ENCODE measurements at regions not wholly inside any gene's neighbourhood (a gene's known extent, or its start where the extent isn't known, plus 50 kb on each side); places are given as distances from the start of the nearest gene placed in this dataset.

DNA sequence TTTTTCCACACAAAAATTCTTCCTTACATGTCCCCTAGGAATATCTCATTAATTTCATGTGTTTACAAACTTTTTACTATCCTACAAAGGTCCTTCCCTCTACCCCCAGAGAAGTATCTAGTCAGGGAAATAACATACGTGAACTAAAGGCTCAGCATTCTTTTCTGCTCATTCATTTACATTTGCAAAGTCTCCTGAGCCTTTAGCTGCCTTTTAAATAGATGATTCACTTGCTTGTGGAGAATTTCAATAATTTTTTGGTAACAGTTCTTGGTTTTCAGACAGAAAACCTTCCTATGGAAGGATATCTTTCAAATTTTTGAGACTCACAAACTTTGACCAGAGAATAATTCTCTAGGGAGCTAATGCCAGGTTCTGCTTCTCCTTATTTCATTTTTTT, 81.5 kb upstream of the RMDN2 start:
- no peak for DNase-seq

GRCh38 chr2:37846207-37846606, 78.9 kb upstream of the RMDN2 start:
- no peak for DNase-seq

DNA sequence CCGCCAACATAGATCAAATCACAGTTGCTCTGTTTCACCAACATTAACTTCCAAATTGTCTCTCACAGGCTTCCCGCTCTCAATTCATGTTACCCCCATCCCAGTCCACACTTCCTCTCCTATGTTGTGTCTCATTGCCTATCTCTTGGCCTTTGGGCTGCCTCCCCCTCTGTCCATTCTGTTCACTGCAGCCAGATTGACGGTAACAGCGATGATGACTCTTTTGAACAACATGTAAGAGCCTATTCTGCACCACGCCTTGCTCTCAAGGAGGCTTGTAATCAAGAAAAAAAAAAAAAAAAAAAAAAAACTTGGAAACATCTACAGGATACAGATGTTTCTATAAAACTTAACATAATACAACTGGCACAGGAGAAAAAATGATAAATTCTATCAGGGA, 77.3 kb upstream of the RMDN2 start:
- DNase-seq = no peak

GRCh38 chr2:37848451-37848850, 76.6 kb upstream of the RMDN2 start:
- DNase-seq = no peak

DNA sequence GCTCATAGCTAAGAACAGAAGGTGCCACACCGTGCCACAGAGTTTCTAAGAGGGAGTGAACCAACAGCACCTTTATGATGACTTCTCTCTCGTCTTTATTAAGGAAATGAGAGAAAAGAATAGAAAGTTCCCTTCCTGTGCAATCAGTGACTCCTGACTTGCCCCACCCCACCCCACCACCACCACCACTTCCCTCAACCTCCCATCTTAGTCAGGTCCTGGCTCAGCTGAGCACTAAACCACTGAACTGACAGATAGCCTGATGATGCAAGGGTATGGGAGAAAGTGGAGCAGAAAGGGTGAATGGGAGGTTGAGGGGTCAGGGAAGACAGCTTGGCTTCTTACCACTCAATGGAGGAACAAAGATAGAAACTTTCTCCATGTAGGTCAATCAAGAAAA, 75.2 kb upstream of the RMDN2 start:
- DNase-seq = no peak

- no peak for DNase-seq
Observed at GRCh38 chr2:37851428-37851827, 73.7 kb upstream of the RMDN2 start.

DNA sequence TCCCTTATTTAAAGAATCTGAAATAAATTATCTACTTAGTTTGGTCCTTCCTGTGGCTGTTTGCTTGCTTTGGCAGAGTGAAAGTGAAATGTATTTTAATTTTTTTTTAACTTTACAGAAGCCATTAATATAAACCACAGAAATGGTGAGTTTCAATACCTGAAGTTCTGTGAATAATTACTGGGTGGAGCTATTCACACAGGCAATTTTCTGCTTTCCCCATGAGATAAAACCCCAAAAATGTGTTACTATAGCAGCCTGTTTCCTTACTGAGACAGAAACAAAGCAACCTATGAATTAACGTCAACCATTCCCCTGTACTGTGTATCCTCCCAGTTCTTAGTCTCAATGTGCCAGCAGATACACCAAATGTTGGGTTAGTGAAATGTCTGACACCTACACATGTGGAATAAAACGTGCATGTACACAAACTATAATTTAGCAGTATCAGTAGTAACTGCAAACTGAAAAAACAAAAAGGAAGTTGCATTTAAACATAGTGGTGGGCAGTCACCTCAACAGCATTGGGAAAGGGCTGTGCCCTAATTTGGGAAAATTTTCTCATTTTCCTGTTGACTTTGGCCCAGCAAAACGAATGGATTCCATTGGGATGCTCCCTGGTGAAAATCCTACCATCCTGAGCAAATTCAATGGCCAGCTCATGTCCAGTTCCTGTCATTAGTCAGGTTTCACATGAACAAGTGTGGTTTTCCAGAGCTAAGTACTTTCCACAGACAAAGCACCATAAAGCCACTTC, 73.1 kb upstream of the RMDN2 start:
- DNase-seq = no peak

DNA sequence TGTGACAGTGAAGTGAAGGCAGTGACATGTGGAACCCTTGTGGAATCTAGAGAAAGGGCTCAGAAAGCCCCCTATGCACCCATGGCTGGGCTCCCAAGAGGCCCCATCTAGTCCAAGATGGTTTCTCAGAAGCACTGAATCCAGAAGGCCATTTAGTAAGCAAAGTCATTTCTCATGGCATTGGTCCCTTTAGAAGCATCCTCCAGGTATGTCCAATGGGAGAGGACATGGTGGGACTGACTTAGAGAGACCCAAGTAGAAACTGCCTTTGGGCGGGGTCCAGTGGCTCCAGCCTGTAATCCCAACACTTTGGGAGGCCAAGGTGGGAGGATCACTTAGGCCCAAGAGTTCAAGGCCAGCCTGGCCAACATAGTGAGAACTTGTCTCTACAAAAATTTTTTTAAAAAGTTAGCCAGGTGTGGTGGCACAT, 72.5 kb upstream of the RMDN2 start:
- no peak for DNase-seq

GRCh38 chr2:37854676-37855282, 70.3 kb upstream of the RMDN2 start:
- no peak for DNase-seq

GRCh38 chr2:37855283-37856041, 69.6 kb upstream of the RMDN2 start:
- no peak for DNase-seq

DNA sequence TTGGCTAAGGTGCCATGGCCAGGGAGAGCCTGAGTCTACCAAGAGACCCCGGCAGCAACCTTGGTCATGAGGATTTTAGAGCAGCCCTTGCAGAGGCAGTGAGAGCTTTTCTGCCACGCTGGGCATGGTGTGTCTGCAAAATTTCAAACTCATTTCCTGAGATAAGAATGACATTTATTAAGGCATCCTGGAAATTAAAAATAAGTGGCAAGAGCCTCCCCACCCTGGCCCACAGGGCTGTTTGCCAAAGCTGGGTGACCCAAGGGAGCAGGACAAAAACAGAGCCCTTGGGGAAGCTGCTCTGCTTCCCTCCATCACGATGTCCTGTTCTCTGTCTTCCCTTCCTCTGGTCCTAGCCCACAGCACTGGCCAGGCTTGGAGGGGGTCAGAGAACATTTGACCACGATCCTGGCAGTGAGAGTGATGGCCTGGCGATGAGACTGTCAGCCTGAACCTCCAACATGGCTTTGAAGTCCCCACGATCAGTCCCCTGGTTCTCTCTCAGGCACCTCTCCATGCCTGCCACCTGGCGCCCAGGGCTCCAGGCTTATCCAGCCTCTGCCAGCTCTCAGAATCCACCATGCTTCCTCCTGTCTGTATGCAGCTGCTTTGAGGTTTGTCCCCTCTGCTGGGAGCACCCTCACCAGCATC, 68.9 kb upstream of the RMDN2 start:
- no peak for DNase-seq

- no peak for DNase-seq
Observed at GRCh38 chr2:37857575-37858399, 67.3 kb upstream of the RMDN2 start.

DNA sequence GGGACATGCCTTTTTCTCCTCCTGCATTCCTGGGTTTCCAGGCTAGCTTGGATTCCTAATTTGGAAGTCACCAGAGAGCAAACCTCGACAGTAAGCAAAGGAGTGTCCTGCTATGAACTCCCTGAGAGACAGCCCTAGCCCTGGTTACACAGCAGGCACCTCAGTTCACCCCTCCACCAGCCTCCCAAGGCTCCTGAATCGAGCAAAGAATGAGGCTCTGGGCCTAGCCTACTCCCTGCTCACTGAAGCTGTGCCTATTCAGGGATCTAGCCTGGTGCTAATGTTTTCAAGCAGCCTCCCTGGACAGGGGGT, 66.7 kb upstream of the RMDN2 start:
- no peak for DNase-seq

DNA sequence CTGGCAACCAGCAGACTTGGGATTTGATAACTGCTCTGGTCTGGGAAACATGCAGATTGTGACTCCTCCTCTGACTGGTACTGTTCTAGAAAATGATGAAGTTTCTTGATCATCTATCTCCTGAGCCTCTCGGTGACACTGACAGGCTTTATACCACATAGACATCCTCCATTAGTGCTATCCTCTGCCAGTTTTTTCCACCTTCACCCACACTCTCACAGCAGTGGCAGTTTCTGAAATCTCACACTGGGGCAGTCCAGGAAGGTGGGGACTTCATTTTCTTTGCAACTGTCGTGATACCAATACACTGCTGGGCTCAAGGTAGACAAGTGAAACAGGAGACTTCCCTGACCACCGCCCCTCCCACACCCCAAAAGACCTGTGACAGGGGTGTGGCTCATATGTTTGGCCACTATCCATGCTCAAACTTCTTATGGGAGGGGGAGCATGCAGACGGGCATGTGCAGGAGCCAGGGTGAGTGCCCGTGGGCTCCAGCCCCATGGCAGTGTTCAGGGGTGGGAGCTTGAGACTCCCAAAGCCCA, 66.3 kb upstream of the RMDN2 start:
- DNase-seq = no peak

- DNase-seq = no peak
Observed at GRCh38 chr2:37862620-37863019, 62.5 kb upstream of the RMDN2 start.

DNA sequence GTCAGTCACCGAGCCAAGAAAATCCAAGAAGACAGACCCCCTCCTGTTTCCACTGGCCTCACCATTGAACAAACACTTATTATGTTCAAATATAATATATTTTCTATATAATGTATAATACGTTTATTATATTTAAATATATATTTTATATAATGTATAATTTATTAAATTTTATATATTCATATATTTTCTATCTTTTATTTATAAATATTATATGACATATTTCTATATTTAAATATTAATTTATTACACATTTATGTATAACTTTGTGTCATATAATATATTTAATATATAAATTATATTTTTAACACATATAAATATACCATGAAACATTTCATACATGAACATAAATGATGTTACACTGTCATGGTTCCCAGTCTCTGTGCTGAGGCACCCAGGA, 60.9 kb upstream of the RMDN2 start:
- no peak for DNase-seq

- no peak for DNase-seq
Observed at GRCh38 chr2:37865640-37866039, 59.4 kb upstream of the RMDN2 start.

- no peak for DNase-seq
Observed at GRCh38 chr2:37866171-37866934, 58.7 kb upstream of the RMDN2 start.

GRCh38 chr2:37867166-37867565, 57.9 kb upstream of the RMDN2 start:
- no peak for DNase-seq

DNA sequence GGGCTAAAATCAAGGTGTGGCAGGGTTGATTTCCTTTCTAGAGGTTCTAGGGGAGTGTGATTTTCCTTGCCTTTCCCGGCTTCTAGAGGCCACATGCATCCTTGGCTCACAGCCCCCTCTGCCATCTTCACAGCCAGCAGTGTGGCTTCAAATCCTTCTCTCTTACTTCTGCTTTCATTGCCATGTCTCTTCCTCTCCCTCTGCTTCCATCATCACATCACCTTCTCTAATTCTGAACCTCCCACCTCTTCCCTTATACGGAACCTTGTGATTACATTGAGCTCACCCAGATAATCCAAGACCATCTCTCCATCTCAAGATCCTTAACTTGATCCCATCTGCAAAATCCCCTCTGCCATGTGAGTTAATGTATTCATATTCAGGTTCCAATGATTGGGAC, 56.2 kb upstream of the RMDN2 start:
- no peak for DNase-seq

DNA sequence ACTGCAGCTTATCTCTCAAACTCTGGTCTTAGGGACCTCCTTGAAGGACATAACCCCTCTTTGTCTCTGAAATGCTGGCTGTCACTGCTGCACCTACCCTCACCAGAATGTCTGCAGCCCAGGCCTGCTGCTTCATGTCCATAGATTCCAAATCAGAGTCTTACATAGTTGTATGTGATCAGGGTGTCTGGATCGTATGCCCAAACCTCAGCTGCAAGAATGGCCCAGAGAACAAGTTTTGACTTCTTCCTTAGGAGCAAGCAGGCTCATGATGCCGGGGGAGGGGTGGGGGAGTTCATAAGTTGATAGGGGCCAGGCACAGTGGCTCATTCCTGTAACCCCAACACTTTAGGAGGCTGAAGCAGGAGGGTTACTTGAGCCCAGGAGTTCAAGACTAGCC, 55.8 kb upstream of the RMDN2 start:
- DNase-seq = no peak

DNA sequence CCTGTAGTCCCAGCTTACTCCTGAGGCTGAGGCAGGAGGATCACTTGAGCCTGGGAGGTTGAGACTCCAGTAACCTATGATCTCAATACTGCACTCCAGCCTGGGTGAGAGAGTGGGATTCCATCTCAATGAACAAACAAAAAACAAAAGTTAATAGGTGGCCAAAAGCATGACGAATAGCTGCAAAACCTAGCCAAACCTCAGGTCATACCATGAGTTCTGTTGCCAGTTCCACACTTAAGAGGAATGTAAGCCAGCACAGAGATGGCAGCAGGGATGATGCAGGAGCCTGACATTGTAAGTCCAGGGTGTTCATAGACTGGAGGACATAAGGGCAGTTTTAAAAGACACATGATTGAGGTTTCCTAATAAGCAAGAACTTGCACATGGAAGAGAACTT, 55.3 kb upstream of the RMDN2 start:
- no peak for DNase-seq
